ENCODE measurements at regions not wholly inside any gene's neighbourhood (a gene's known extent, or its start where the extent isn't known, plus 50 kb on each side); places are given as distances from the start of the nearest gene placed in this dataset.
"Not testable (repeated sequence)": the region's sequence is repeated elsewhere in the genome, so short reads cannot be mapped to it uniquely, and the experiment has no call there.

- peak; percentile 40 for DNase-seq (ENCODE audit: low read depth)
- peak; percentile 50 for TF ChIP-seq CTCF (conservative IDR thresholded peaks at IDR 0.05; ENCODE audit: low read length)
- not testable (repeated sequence) for H3K4me3 ChIP-seq (ENCODE audit: low read length)
Observed at GRCh38 chr12:9468998-9469397, 138.7 kb downstream of the KLRB1 start.

GRCh38 chr12:9468144-9468543 lies 139.6 kb downstream of the KLRB1 start:
- not testable (repeated sequence) for H3K4me3 ChIP-seq (ENCODE audit: low read length); DNase-seq (ENCODE audit: low read depth)
- TF ChIP-seq CTCF (conservative IDR thresholded peaks at IDR 0.05; ENCODE audit: low read length), result peak; percentile 24; the same call in 1 of the 2 replicates

- no peak overlapping the region for H3K4me3 ChIP-seq (ENCODE audit: low read length)
- no peak for TF ChIP-seq CTCF (conservative IDR thresholded peaks at IDR 0.05; ENCODE audit: low read length)
- DNase-seq (ENCODE audit: low read depth), result no peak
Observed at GRCh38 chr12:9464408-9464807, 143.3 kb downstream of the KLRB1 start.

GRCh38 chr12:9455516-9455915 lies 152.2 kb downstream of the KLRB1 start:
- not testable (repeated sequence) for H3K4me3 ChIP-seq (ENCODE audit: low read length); DNase-seq (ENCODE audit: low read depth)

- not testable (repeated sequence) for H3K4me3 ChIP-seq (ENCODE audit: low read length); DNase-seq (ENCODE audit: low read depth)
Observed at GRCh38 chr12:9454021-9454420, 153.7 kb downstream of the KLRB1 start.

- H3K4me3 ChIP-seq (ENCODE audit: low read length); DNase-seq (ENCODE audit: low read depth): not testable (repeated sequence)
Observed at GRCh38 chr12:9450127-9450567, 157.6 kb downstream of the KLRB1 start.

GRCh38 chr12:9449657-9450126 lies 158.0 kb downstream of the KLRB1 start:
- H3K4me3 ChIP-seq (ENCODE audit: low read length); DNase-seq (ENCODE audit: low read depth): not testable (repeated sequence)

GRCh38 chr12:9449181-9449580 lies 158.5 kb downstream of the KLRB1 start:
- no peak for DNase-seq (ENCODE audit: low read depth)
- TF ChIP-seq CTCF (conservative IDR thresholded peaks at IDR 0.05; ENCODE audit: low read length), result no peak
- H3K4me3 ChIP-seq (ENCODE audit: low read length), result no peak overlapping the region

- peak overlapping the region; percentile 70 for H3K4me3 ChIP-seq (ENCODE audit: low read length)
- DNase-seq (ENCODE audit: low read depth), result not testable (repeated sequence)
Observed at GRCh38 chr12:9448648-9449047, 159.1 kb downstream of the KLRB1 start.

- peak; percentile 69 for DNase-seq (ENCODE audit: low read depth)
- peak overlapping the region; percentile 70 for H3K4me3 ChIP-seq (ENCODE audit: low read length)
Observed at GRCh38 chr12:9447791-9448614, 159.7 kb downstream of the KLRB1 start.

GRCh38 chr12:9446883-9447761 lies 160.6 kb downstream of the KLRB1 start:
- not testable (repeated sequence) for DNase-seq (ENCODE audit: low read depth)

GRCh38 chr12:9440428-9440827 lies 167.3 kb downstream of the KLRB1 start:
- not testable (repeated sequence) for H3K4me3 ChIP-seq (ENCODE audit: low read length)

More at GRCh38 chr12:9446883-9447761, 160.6 kb downstream of the KLRB1 start:
- H3K4me3 ChIP-seq (ENCODE audit: low read length), result peak overlapping the region; percentile 70

GRCh38 chr12:9435682-9436081 lies 172.0 kb downstream of the KLRB1 start:
- not testable (repeated sequence) for H3K4me3 ChIP-seq (ENCODE audit: low read length); DNase-seq (ENCODE audit: low read depth)

More at GRCh38 chr12:9440428-9440827, 167.3 kb downstream of the KLRB1 start:
- DNase-seq (ENCODE audit: low read depth), result not testable (repeated sequence)

- DNase-seq (ENCODE audit: low read depth); H3K4me3 ChIP-seq (ENCODE audit: low read length): not testable (repeated sequence)
Observed at GRCh38 chr12:9430385-9430784, 177.3 kb downstream of the KLRB1 start.
